ENCODE measurements at regions not wholly inside any gene's neighbourhood (a gene's known extent, or its start where the extent isn't known, plus 50 kb on each side); places are given as distances from the start of the nearest gene placed in this dataset.

- no peak for TF ChIP-seq SIN3A (IDR thresholded peaks at IDR 0.05; ENCODE audit: borderline replicate concordance, insufficient read depth, low read length)
- TF ChIP-seq REST (IDR thresholded peaks at IDR 0.05; ENCODE audit: insufficient read depth in 1 of 2, low read depth in 2 of 2, low read length in 2 of 2), result no peak
- no peak for TF ChIP-seq TAF1 (IDR thresholded peaks at IDR 0.05; ENCODE audit: borderline replicate concordance, insufficient read depth, low read length)
Measured at GRCh38 chr5:124036786-124037185, 524.8 kb downstream of the CSNK1G3 start.
